GM12891 (cell line): ENCODE measurements at regions not wholly inside any gene's neighbourhood (a gene's known extent, or its start where the extent isn't known, plus 50 kb on each side); places are given as distances from the start of the nearest gene placed in this dataset.
"Not testable (repeated sequence)": the region's sequence is repeated elsewhere in the genome, so short reads cannot be mapped to it uniquely, and the experiment has no call there.

Source experiments
- PAX5 ChIP-seq: IDR thresholded peaks from 2 replicates; pipeline ENCODE4 v1.6.1; 2011; ENCODE audit warnings: low read length, moderate library complexity, mild to moderate bottlenecking; ENCODE audit not compliant: insufficient read depth, severe bottlenecking
- POLR2A ChIP-seq: IDR thresholded peaks from 2 replicates; pipeline ENCODE4 v1.6.1; 2011; ENCODE audit warnings: low read depth, low read length, control low read depth
- POLR2AphosphoS5 ChIP-seq: IDR thresholded peaks from 2 replicates; pipeline ENCODE4 v1.6.1; 2011; ENCODE audit warnings: low read depth, low read length, control low read depth

DNA sequence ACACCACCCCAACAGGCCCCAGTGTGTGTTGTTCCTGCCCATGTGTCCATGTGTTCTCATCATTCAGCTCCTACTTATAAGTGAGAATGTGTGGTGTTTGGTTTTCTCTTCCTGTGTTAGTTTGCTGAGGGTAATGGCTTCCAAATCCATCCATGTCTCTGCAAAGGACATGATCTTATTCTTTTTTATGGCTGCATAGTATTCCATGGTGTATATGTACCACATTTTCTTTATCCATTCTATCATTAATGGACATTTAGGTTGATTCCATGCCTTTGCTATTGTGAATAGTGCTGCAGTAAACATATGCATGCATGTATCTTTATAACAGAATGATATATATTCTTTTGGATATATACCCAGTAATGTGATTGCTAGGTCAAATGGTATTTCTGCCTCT, 222.9 kb upstream of the ELL2 start:
- not testable (repeated sequence) for TF ChIP-seq POLR2A, POLR2AphosphoS5, PAX5
